ENCODE measurements at regions not wholly inside any gene's neighbourhood (a gene's known extent, or its start where the extent isn't known, plus 50 kb on each side); places are given as distances from the start of the nearest gene placed in this dataset.

DNA sequence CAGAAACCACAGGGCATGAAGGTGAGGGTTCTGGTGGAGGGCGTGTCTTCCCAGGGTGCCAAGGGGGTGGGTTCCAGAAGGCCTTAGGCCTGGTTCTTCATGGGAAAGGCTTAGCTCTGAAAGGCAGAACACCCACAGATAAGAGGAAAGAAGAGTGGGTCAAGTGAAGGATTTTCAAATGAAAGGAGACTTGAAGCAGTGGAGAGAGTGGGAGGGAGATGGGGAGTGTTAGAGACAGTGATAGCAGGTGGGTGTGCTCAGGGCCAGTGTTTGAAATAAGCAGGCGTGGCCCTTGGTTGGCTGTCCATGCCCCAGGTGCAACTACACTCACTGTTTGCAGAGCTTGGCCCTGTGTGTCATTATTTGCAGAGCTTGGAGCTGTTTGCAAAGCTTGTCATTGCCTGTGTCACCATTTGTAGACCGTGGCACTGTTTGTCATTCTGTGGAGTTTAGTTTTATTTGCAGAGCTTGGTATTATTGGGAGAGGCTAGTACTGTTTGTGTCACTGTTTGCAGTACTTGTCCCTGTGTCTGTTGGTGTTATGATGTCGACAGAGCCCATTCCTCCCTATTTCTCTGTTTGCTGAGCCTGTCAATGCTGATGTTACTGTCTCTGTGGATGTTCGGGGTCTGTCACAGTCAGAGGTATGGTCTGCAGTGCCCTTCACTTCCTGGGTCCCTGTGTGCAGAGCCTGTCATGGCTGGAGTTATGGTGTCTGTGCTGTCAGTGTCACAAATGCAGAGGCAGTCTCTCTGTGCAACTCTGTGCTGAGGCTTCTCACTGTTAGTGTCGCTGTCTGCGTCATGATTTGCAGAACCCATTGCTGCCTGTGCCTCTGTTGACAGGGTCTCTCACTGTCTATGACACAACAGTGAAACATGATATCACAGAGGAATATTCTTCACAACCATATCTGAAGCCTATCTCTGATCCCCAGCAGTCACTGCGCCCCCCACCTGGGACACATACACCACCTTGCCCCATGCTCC is 127.7 kb upstream of the LRFN2 start:
- Histone ChIP-seq H3K79me2 (ENCODE audit: low read length) (no peaks in the 10 kb centered on the region), H4K20me1 (ENCODE audit: insufficient read depth, low read length) (no peaks in the 10 kb centered on the region), H3K9ac (ENCODE audit: low read length) (no peak overlapping the region), H3K4me1 (ENCODE audit: low read length) (no peaks in the 10 kb centered on the region), H3K4me2 (ENCODE audit: low read depth, low read length) (no peak overlapping the region), H3F3A (ENCODE audit: insufficient read depth, low read length) (no peaks in the 10 kb centered on the region), H3K9me3 (replicated peaks; ENCODE audit: insufficient read depth, low read length) (no peaks in the 10 kb centered on the region), H3K36me3 (replicated peaks; ENCODE audit: insufficient read depth, low read length) (no peaks in the 10 kb centered on the region), H3K9me2 (replicated peaks; ENCODE audit: insufficient read depth, low read length) (no peaks in the 10 kb centered on the region), H3K4me3 (ENCODE audit: low read length) (no peak overlapping the region), H3K27ac (ENCODE audit: low read length) (no peak overlapping the region), H3K27me3 (replicated peaks; ENCODE audit: insufficient read depth, low read length) (no peaks in the 10 kb centered on the region), H2AFZ (ENCODE audit: low read length) (no peak overlapping the region)
- no peak for DNase-seq
- TF ChIP-seq, protein P1, sequence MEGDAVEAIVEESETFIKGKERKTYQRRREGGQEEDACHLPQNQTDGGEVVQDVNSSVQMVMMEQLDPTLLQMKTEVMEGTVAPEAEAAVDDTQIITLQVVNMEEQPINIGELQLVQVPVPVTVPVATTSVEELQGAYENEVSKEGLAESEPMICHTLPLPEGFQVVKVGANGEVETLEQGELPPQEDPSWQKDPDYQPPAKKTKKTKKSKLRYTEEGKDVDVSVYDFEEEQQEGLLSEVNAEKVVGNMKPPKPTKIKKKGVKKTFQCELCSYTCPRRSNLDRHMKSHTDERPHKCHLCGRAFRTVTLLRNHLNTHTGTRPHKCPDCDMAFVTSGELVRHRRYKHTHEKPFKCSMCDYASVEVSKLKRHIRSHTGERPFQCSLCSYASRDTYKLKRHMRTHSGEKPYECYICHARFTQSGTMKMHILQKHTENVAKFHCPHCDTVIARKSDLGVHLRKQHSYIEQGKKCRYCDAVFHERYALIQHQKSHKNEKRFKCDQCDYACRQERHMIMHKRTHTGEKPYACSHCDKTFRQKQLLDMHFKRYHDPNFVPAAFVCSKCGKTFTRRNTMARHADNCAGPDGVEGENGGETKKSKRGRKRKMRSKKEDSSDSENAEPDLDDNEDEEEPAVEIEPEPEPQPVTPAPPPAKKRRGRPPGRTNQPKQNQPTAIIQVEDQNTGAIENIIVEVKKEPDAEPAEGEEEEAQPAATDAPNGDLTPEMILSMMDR (IDR thresholded peaks at IDR 0.05; ENCODE audit: low read length): no peak

DNA sequence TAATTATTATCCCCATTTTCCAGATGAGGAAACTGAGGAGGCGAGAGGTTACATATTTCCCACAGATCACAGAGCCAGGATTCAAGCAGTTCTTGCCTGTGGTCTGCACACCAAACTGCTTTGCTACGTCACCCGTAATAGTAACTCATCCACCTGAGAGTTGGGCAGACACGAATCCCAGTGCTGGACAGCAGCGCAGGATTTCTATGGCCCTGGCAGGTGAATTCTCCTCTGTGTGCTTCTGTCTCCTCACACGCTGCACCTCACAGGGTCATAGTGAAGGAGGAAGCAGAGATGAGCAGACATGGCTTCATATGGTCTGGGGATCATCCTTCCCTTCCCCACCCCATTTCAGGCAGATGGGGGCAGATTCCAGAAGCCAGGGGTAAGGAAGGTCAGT is 127.0 kb upstream of the LRFN2 start:
- Histone ChIP-seq H3K27ac (ENCODE audit: low read length) (no peak overlapping the region), H3K4me2 (ENCODE audit: low read depth, low read length) (no peak overlapping the region), H2AFZ (ENCODE audit: low read length) (no peak overlapping the region), H3K4me3 (ENCODE audit: low read length) (no peak overlapping the region), H3K9me3 (replicated peaks; ENCODE audit: insufficient read depth, low read length) (no peaks in the 10 kb centered on the region), H3K79me2 (ENCODE audit: low read length) (no peaks in the 10 kb centered on the region), H3K9me2 (replicated peaks; ENCODE audit: insufficient read depth, low read length) (no peaks in the 10 kb centered on the region), H3K9ac (ENCODE audit: low read length) (no peak overlapping the region), H3K36me3 (replicated peaks; ENCODE audit: insufficient read depth, low read length) (no peaks in the 10 kb centered on the region), H3K27me3 (replicated peaks; ENCODE audit: insufficient read depth, low read length) (no peaks in the 10 kb centered on the region), H3K4me1 (ENCODE audit: low read length) (no peaks in the 10 kb centered on the region), H4K20me1 (ENCODE audit: insufficient read depth, low read length) (no peaks in the 10 kb centered on the region), H3F3A (ENCODE audit: insufficient read depth, low read length) (no peaks in the 10 kb centered on the region)
- TF ChIP-seq, protein P1 (IDR thresholded peaks at IDR 0.05; ENCODE audit: low read length): no peak
- TF ChIP-seq EZH2 (optimal IDR thresholded peaks at IDR 0.05; ENCODE audit: low read depth, low read length) (no peak), EZH2phosphoT487 (IDR thresholded peaks at IDR 0.05; ENCODE audit: low read length) (no peak)
- DNase-seq: no peak

DNA sequence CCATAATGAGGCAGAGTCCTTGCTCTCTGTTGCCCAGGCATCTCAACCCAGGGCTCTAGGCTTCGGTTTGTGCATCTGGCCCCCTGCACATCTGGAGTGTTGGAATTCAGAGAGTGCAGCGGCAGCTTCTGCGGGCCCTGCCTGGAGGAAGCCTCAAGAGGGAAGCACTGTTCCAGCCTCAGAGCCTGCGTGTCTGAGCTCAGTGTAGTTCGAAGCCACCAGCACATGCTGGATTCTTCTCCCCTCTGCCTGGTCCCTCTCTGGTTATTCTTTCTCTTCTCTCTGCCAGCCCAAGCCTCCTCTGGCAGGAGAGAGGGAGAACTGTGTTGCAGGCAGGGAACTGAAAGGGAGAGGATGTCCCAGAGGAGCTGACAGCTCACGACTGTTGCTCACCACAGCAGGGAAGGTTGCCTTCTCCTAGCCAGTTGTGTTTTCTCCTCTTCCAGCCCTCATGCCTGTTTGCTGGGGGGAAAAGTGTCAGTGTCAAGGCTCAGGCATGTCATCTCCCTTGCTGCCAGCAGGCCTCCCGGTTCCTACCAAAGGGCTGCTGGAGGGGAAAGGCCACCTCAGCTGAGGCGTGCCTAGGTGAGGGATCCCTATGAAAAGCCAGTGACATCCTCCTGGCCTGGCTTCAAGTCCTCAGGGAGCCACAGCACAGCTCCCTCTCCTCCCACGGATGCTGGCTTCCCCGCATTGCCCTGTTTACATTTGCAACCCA is 126.0 kb upstream of the LRFN2 start:
- H3K4me1 ChIP-seq (ENCODE audit: low read length): no peaks in the 10 kb centered on the region

More for the DNA sequence above, 126.0 kb upstream of the LRFN2 start:
- H3F3A ChIP-seq (ENCODE audit: insufficient read depth, low read length): no peaks in the 10 kb centered on the region
- no peaks in the 10 kb centered on the region for H3K9me2 ChIP-seq (replicated peaks; ENCODE audit: insufficient read depth, low read length)
- H2AFZ ChIP-seq (ENCODE audit: low read length): no peak overlapping the region
- H3K9ac ChIP-seq (ENCODE audit: low read length): no peak overlapping the region
- H4K20me1 ChIP-seq (ENCODE audit: insufficient read depth, low read length): no peaks in the 10 kb centered on the region
- no peaks in the 10 kb centered on the region for H3K36me3 ChIP-seq (replicated peaks; ENCODE audit: insufficient read depth, low read length)
- TF ChIP-seq EZH2phosphoT487 (IDR thresholded peaks at IDR 0.05; ENCODE audit: low read length) (no peak), EZH2 (optimal IDR thresholded peaks at IDR 0.05; ENCODE audit: low read depth, low read length) (no peak)
- TF ChIP-seq, protein P1 (IDR thresholded peaks at IDR 0.05; ENCODE audit: low read length): no peak
- no peaks in the 10 kb centered on the region for H3K27me3 ChIP-seq (replicated peaks; ENCODE audit: insufficient read depth, low read length)
- no peaks in the 10 kb centered on the region for H3K9me3 ChIP-seq (replicated peaks; ENCODE audit: insufficient read depth, low read length)
- no peak overlapping the region for H3K4me3 ChIP-seq (ENCODE audit: low read length)
- no peak overlapping the region for H3K4me2 ChIP-seq (ENCODE audit: low read depth, low read length)
- no peak for DNase-seq
- H3K79me2 ChIP-seq (ENCODE audit: low read length): no peaks in the 10 kb centered on the region
- H3K27ac ChIP-seq (ENCODE audit: low read length): no peak overlapping the region

Measured in MM.1S (cell line).